ENCODE measurements at regions not wholly inside any gene's neighbourhood (a gene's known extent, or its start where the extent isn't known, plus 50 kb on each side); places are given as distances from the start of the nearest gene placed in this dataset.

DNA sequence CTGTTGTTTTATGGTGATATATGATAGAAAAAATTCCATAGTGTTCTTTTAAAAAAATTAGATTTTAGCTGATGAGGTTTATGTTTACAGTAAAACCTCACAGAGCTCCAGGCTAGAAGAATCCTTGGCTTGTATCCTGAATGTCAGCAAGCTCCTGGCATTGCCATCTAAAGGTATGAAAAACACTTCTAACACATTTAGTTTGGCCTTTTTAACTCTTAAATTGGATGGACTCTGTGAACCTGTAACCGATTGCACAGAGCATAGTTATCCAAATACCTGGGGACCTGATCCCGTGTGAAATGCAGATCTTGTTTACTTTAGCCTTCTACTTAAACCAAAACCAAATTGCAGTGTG, 241.1 kb upstream of the DCN start:
- Histone ChIP-seq H3K36me3 (no peaks in the 10 kb centered on the region), H3K27ac (no peak overlapping the region), H3K27me3 (no peaks in the 10 kb centered on the region), H3K4me3 (no peak overlapping the region), H3K9me3 (no peaks in the 10 kb centered on the region), H3K4me1 (no peaks in the 10 kb centered on the region)
- DNase-seq (no peak), ATAC-seq (no peak)
- WGBS (ENCODE audit: insufficient coverage, low coverage, low lambda C conversion rate, missing lambda C conversion rate): 61% methylated on average over 2 of the region's 2 CpGs
- intact Hi-C loops (cut with DNase I): no loop called here
- TF ChIP-seq POLR2A (IDR thresholded peaks at IDR 0.05): no peak
- TF ChIP-seq, protein P1, sequence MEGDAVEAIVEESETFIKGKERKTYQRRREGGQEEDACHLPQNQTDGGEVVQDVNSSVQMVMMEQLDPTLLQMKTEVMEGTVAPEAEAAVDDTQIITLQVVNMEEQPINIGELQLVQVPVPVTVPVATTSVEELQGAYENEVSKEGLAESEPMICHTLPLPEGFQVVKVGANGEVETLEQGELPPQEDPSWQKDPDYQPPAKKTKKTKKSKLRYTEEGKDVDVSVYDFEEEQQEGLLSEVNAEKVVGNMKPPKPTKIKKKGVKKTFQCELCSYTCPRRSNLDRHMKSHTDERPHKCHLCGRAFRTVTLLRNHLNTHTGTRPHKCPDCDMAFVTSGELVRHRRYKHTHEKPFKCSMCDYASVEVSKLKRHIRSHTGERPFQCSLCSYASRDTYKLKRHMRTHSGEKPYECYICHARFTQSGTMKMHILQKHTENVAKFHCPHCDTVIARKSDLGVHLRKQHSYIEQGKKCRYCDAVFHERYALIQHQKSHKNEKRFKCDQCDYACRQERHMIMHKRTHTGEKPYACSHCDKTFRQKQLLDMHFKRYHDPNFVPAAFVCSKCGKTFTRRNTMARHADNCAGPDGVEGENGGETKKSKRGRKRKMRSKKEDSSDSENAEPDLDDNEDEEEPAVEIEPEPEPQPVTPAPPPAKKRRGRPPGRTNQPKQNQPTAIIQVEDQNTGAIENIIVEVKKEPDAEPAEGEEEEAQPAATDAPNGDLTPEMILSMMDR (IDR thresholded peaks at IDR 0.05): no peak

- no peak for DNase-seq
- Histone ChIP-seq H3K36me3 (no peaks in the 10 kb centered on the region), H3K27ac (no peak overlapping the region), H3K9me3 (no peaks in the 10 kb centered on the region), H3K27me3 (no peaks in the 10 kb centered on the region), H3K4me1 (no peaks in the 10 kb centered on the region), H3K4me3 (no peak overlapping the region)
- intact Hi-C loops (cut with DNase I): no loop called here
- WGBS (ENCODE audit: insufficient coverage, low coverage, low lambda C conversion rate, missing lambda C conversion rate): 48% methylated on average over 7 of the region's 7 CpGs
- TF ChIP-seq, protein P1 (IDR thresholded peaks at IDR 0.05): no peak
- TF ChIP-seq POLR2A (IDR thresholded peaks at IDR 0.05): no peak
- ATAC-seq: no peak
Measured at GRCh38 chr12:91422811-91423692, 240.4 kb upstream of the DCN start.

DNA sequence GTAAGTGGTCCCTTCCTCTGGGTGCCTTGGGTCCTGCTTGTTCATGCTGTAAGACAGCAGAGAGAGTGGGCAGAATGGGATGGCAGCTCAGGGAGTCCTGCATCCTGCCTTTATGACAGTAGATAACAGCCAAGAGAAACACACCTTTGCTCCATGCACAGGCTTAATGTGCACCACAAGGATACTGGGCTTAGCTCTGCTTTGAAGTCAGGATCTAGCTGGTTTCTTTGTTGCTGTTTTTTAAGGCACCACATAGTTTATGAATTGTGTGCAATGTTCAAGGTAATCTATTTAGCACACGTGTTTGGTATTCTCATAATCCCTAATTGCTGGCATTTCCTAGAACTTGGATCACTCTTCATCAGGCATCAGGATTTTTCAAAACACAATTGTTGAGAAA, 239.5 kb upstream of the DCN start:
- Histone ChIP-seq H3K4me1 (no peaks in the 10 kb centered on the region), H3K9me3 (no peaks in the 10 kb centered on the region), H3K36me3 (no peaks in the 10 kb centered on the region), H3K4me3 (no peak overlapping the region), H3K27me3 (no peaks in the 10 kb centered on the region), H3K27ac (no peak overlapping the region)
- intact Hi-C loops (cut with DNase I): no loop called here
- WGBS (ENCODE audit: insufficient coverage, low coverage, low lambda C conversion rate, missing lambda C conversion rate): 47% methylated on average over 1 of the region's 1 CpG
- TF ChIP-seq, protein P1 (IDR thresholded peaks at IDR 0.05): no peak
- TF ChIP-seq POLR2A (IDR thresholded peaks at IDR 0.05): no peak
- DNase-seq: no peak
- ATAC-seq: no peak

- Histone ChIP-seq H3K4me1 (no peaks in the 10 kb centered on the region), H3K27ac (no peak overlapping the region), H3K9me3 (no peaks in the 10 kb centered on the region), H3K36me3 (no peaks in the 10 kb centered on the region), H3K4me3 (no peak overlapping the region), H3K27me3 (no peaks in the 10 kb centered on the region)
- ATAC-seq: no peak
- DNase-seq: no peak
- TF ChIP-seq, protein P1 (IDR thresholded peaks at IDR 0.05): no peak
- no peak for TF ChIP-seq POLR2A (IDR thresholded peaks at IDR 0.05)
- intact Hi-C loops (cut with DNase I): no loop called here
Measured at GRCh38 chr12:91419809-91420208, 237.2 kb upstream of the DCN start.

All from right lobe of liver (tissue), 6 donors.